ENCODE measurements at regions not wholly inside any gene's neighbourhood (a gene's known extent, or its start where the extent isn't known, plus 50 kb on each side); places are given as distances from the start of the nearest gene placed in this dataset.
"Not testable (repeated sequence)": the region's sequence is repeated elsewhere in the genome, so short reads cannot be mapped to it uniquely, and the experiment has no call there.

GRCh38 chr16:34078691-34079090 is 619.3 kb downstream of the TP53TG3F start:
- DNase-seq, result no peak
- ATAC-seq (ENCODE audit: poor library complexity), result no peak
- intact Hi-C loops (cut with DNase I), result no loop called here

GRCh38 chr16:34085038-34085437 is 625.6 kb downstream of the TP53TG3F start:
- DNase-seq; intact Hi-C loops (cut with DNase I); ATAC-seq (ENCODE audit: poor library complexity): not testable (repeated sequence)

- ATAC-seq (ENCODE audit: poor library complexity); DNase-seq; intact Hi-C loops (cut with DNase I): not testable (repeated sequence)
These were observed 635.6 kb downstream of the TP53TG3F start for GRCh38 chr16:34095006-34095405.

GRCh38 chr16:34096911-34097310 is 637.5 kb downstream of the TP53TG3F start:
- DNase-seq; ATAC-seq (ENCODE audit: poor library complexity); intact Hi-C loops (cut with DNase I): not testable (repeated sequence)

GRCh38 chr16:34097326-34097725 is 637.9 kb downstream of the TP53TG3F start:
- intact Hi-C loops (cut with DNase I); DNase-seq; ATAC-seq (ENCODE audit: poor library complexity): not testable (repeated sequence)

- DNase-seq; intact Hi-C loops (cut with DNase I); ATAC-seq (ENCODE audit: poor library complexity): not testable (repeated sequence)
These were observed 638.6 kb downstream of the TP53TG3F start for GRCh38 chr16:34098033-34098432.

GRCh38 chr16:34099028-34099427 is 639.6 kb downstream of the TP53TG3F start:
- intact Hi-C loops (cut with DNase I); DNase-seq; ATAC-seq (ENCODE audit: poor library complexity): not testable (repeated sequence)

All from Right ventricle myocardium superior (tissue), 1 donor.